Pulmonary artery endothelial cell (primary cell): ENCODE measurements at regions not wholly inside any gene's neighbourhood (a gene's known extent, or its start where the extent isn't known, plus 50 kb on each side); places are given as distances from the start of the nearest gene placed in this dataset.
"Not testable (repeated sequence)": the region's sequence is repeated elsewhere in the genome, so short reads cannot be mapped to it uniquely, and the experiment has no call there.

ENCODE experiments used
- DNase-seq: peaks from one replicate; pipeline ENCODE4 v3.0.0-alpha.2; 2011; ENCODE audit warnings: low read depth, low spot score

- no peak for DNase-seq
These were observed 76.9 kb upstream of the EED start for GRCh38 chr11:86167499-86168164.

DNA sequence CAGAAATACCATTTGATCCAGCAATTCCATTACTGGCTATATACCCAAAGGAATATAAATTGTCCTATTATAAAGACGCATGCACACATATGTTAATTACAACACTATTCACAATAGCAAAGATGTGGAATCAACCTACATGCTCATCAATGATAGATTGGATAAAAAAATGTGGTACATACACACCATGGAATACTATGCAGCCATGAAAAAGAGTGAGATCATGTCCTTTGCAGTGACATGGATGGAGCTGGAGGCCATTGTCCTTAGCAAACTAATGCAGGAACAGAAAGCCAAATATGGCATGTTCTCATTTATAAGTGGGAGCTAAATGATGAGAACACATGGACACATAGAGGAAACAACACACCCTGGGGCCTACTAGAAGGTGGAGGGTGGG lies 78.3 kb upstream of the EED start:
- DNase-seq: not testable (repeated sequence)

DNA sequence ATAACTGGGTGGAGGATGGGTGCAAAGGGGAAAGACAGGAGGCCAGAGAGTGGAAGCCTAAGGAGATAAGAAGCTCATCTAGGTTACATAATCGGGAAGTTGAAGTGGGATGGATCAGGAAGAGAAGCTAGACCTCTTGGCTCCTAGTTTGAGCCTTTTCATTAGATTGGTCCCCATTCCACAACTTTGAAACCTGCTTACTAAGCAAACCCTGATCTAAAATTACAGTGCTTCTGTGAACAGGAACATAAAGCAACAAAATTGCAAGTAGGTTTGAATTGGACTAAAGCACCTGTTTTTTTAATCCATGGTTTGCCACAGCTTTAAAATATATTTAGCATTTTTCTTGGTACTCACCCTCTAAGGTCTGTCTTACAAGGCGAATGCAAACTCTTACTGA lies 80.4 kb upstream of the EED start:
- no peak for DNase-seq

DNA sequence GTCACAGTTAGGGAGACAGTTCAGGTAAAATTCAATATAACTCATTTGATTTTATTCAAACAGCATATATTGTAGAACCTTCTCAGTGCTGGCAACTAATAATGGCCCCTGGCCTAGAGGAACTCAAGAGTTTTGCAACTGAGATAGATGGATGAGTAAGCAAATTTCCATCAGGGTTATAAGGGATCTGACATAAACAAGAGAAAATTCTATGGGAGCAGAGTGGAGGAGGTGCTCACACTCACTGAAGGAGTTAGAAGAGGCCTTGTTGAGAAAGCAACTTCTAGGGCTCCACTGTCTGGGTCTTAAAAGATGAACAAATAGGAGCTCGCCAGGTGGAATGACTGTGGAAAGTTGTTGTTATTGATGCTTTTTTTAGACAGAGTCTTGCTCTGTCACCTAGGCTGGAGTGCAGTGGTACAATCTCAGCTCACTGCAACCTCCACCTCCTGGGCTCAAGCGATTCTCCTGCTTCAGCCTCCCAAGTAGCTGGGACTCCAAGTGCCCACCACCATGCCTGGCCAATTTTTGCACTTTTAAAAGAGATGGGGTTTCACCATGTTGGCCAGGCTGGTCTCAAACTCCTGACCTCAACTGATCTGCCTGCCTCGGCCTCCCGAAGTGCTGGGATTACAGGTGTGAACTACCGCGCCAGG lies 81.2 kb upstream of the EED start:
- DNase-seq: not testable (repeated sequence)

- no peak for DNase-seq
These were observed 82.3 kb upstream of the EED start for GRCh38 chr11:86162239-86162638.

GRCh38 chr11:86161837-86162236 lies 82.7 kb upstream of the EED start:
- DNase-seq: no peak

- DNase-seq: no peak
These were observed 83.2 kb upstream of the EED start for GRCh38 chr11:86161336-86161735.

- no peak for DNase-seq
These were observed 83.9 kb upstream of the EED start for GRCh38 chr11:86160541-86161149.

DNA sequence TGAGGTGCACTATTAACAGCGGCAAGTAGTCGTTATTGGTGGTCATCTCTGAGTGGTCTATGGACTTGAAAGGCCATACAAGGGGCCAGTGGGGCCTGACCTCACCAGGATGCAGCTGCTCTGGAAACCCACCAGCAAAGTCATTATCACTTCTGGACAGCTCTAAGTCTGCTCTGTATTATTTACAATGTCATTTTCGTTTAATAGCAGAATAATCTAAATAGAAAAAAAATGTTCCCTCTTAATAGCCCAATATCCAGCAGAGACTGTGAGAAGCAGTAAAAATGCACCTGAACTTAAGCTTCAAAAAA lies 85.0 kb upstream of the EED start:
- no peak for DNase-seq

GRCh38 chr11:86158704-86159580 lies 85.6 kb upstream of the EED start:
- no peak for DNase-seq

DNA sequence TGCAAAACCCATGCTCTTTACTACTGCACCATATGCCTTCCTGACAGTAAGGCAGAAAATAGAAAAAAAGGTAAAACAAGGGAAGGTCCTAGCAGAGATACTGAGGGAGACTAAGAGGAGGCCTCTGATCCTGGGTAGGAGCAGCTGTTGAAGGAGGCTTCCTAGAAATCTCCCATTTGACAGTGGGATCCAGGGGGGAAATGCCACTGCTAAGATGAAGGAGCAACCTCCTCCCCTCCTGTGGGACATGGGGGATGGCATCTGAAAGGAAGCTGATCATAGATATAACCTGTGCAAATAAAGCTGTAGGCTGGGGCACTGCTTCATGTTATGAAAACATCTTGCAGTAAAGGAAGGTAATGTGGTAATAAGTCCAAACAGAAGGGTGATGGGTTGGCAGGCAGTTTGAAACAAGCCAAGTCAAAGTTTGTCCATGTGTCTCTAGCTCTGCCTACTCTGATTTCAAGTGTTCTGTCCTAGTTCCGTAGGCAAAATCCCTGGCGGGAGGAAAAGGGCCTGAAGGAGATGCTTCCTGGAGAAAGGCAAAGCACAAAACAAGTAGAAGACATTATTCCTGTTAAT lies 86.7 kb upstream of the EED start:
- no peak for DNase-seq

DNA sequence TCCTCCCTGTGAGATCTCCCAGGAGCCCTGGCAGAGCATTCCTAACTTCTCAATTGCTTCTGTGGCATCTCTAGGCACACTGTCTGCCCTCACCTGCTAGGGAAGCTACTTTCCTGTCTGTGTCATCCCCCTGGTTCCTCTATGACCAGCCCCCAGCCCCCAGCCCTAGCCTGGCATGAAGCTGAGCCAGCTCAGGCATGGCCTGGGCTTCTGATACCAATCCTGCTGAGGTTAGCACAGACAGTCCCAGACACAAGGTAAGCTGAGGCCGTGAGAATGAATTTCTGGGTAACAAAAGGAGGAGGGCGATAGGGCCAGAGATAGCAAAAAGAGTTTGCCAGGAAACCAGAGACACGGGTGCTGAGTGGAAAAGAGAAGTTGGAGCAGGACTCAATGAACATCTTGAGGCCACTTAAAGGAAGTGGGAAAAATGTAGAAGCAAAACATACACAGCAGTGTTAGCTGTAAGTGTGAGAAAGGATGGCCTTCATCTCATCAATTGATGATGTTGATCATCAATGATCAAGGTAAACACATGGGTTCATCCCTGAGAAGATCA lies 87.6 kb upstream of the PICALM start:
- DNase-seq: no peak

GRCh38 chr11:86155200-86155844 lies 86.4 kb upstream of the PICALM start:
- no peak for DNase-seq

- no peak for DNase-seq
These were observed 84.6 kb upstream of the PICALM start for GRCh38 chr11:86153439-86153838.

- no peak for DNase-seq
These were observed 84.0 kb upstream of the PICALM start for GRCh38 chr11:86152901-86153300.

DNA sequence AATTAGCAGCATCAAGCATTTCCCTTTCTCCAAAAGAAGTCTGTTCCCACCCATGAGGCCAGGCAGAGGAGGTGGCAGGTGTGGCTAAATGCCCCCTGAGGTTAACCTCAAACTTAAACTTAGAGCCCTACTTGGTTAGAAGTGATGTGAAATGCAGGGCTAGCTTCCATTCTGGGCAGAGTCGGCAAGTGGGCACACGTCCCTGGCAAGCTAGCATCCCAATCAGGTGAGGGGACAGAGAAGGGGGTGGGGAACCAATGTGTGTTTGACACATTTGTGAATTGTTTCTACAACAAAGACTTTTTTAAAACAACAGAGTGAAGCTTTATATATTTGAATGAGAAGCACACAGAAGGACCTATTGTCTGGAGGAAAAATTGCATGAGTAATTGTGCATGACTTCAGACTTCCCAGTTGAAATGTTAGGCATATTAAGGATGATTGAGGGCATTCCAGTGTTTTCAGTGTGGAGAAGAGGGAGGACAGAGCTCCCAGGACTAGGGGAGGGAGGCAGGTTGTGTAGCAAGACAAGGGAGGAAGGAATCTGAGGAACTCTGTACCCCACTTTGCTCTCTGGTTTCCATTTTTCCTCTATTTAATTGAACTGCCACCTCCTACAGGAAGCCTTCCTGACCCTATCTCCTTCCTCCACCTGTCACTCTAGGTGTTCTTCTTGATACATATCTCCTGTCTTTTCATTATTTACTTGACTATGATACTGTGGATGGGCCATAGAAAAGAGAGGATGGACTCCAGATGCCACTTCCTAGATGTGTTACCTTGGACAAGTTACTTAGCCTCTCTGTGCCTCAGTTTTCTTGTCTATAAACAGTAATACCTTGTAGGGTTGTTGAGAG lies 83.3 kb upstream of the PICALM start:
- DNase-seq: peak; percentile 13

- DNase-seq: no peak
These were observed 82.5 kb upstream of the PICALM start for GRCh38 chr11:86151174-86152005.

DNA sequence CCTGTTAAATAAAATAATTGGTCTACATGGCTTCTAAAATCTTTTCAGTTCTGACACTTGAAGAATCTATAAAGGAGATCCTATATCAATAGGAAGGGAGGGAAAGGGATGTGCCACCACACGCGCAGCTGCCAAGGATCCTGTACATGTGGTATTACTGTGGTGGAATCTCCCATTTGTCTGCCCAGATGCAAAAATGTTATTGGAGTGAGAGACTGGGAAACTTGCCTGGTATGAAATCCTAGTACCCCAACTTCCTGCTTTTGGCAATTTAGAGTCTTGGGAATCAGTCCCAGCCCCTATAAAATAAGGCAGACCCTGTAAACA lies 81.9 kb upstream of the PICALM start:
- DNase-seq: no peak

DNA sequence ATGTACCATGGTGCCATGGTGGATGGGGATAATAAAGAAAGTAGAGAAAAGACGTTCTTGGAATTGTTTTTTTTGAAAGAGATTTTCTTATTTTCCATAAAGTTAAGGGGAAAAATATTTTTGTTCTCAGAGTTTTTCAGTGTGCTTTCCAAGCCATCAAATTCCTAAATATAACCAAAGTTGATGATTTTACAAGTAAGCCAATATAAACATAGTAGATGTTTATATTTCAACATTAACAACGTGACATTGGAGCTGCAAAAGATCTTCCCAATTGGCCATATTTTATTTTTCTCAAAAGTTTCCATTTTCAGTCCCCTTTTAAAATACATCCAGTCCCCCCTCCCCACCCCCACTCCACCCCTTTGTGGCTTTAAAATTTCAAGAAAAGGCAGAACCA lies 80.9 kb upstream of the PICALM start:
- no peak for DNase-seq
